Neutrophil (primary cell): ENCODE measurements at regions not wholly inside any gene's neighbourhood (a gene's known extent, or its start where the extent isn't known, plus 50 kb on each side); places are given as distances from the start of the nearest gene placed in this dataset.

Source experiments
- H3K27ac ChIP-seq: fragments of 200-600 bp; sonication (generic); 2 replicates; pipeline ENCODE4 v1.5.1; 2016; ENCODE audit warnings: mild to moderate bottlenecking, moderate library complexity
- H3K27me3 ChIP-seq: fragments of 200-600 bp; sonication (generic); 2 replicates; pipeline ENCODE4 v1.6.0; 2016; ENCODE audit warnings: mild to moderate bottlenecking
- H3K36me3 ChIP-seq: fragments of 200-600 bp; sonication (generic); 2 replicates; pipeline ENCODE4 v1.5.1; 2017
- H3K4me1 ChIP-seq, 2 experiments: fragments of 200-600 bp in 1 of 2; sonication (generic) in 1 of 2; 1 replicate in 1 of 2; 2 replicates in 1 of 2; pipeline versions ENCODE4 v1.5.1 to v1.6.1; 2013 to 2016; ENCODE audit warnings: low read depth in 1 of 2, low read length in 1 of 2, mild to moderate bottlenecking in 1 of 2, moderate library complexity in 1 of 2; ENCODE audit not compliant: control insufficient read depth in 1 of 2, insufficient read depth in 1 of 2
- H3K4me3 ChIP-seq, 2 experiments: fragments of 200-600 bp in 1 of 2; sonication (generic) in 1 of 2; 1 replicate in 1 of 2; 2 replicates in 1 of 2; pipeline ENCODE4 v1.5.1; 2013 to 2016; ENCODE audit warnings: low read depth in 1 of 2, low read length in 1 of 2, mild to moderate bottlenecking in 1 of 2, moderate library complexity in 1 of 2
- H3K9me3 ChIP-seq: fragments of 200-600 bp; sonication (generic); 2 replicates; pipeline ENCODE4 v1.5.1; 2016
- CTCF ChIP-seq: fragments of 200-600 bp; sonication (generic); IDR thresholded peaks from 2 replicates; pipeline ENCODE4 v1.5.1; 2016; ENCODE audit warnings: antibody characterized with exemption

GRCh38 chr6:14622085-14622484, 504.5 kb downstream of the CD83 start:
- Histone ChIP-seq H3K4me3 (no peak overlapping the region), H3K27ac (no peak overlapping the region), H3K36me3 (no peaks in the 10 kb centered on the region), H3K9me3 (no peaks in the 10 kb centered on the region), H3K27me3 (no peaks in the 10 kb centered on the region), H3K4me1 (peaks cover 14 to 15% of the 10 kb centered on the region in 2 experiments)
- TF ChIP-seq CTCF, result no peak

- Histone ChIP-seq H3K4me1 (peaks cover 14 to 15% of the 10 kb centered on the region in 2 experiments), H3K27me3 (no peaks in the 10 kb centered on the region), H3K36me3 (no peaks in the 10 kb centered on the region), H3K27ac (no peak overlapping the region), H3K4me3 (no peak overlapping the region), H3K9me3 (no peaks in the 10 kb centered on the region)
- TF ChIP-seq CTCF, result no peak
Measured at GRCh38 chr6:14622909-14623505, 505.4 kb downstream of the CD83 start.

GRCh38 chr6:14625173-14625895, 507.8 kb downstream of the CD83 start:
- Histone ChIP-seq H3K4me1 (peaks cover 14 to 15% of the 10 kb centered on the region in 2 experiments), H3K9me3 (no peaks in the 10 kb centered on the region), H3K27ac (no peak overlapping the region), H3K4me3 (no peak overlapping the region), H3K27me3 (no peaks in the 10 kb centered on the region), H3K36me3 (no peaks in the 10 kb centered on the region)
- TF ChIP-seq CTCF, result no peak

- no peak for TF ChIP-seq CTCF
- no peaks in the 10 kb centered on the region for H3K9me3 ChIP-seq
- no peak overlapping the region for H3K4me3 ChIP-seq
- H3K36me3 ChIP-seq, result no peaks in the 10 kb centered on the region
- H3K27me3 ChIP-seq, result no peaks in the 10 kb centered on the region
- H3K27ac ChIP-seq, result no peak overlapping the region
- peaks cover 8% of the 10 kb centered on the region in 2 experiments for H3K4me1 ChIP-seq
Measured at GRCh38 chr6:14626556-14626955, 509.0 kb downstream of the CD83 start.

GRCh38 chr6:14630016-14630415, 512.4 kb downstream of the CD83 start:
- Histone ChIP-seq H3K27ac (no peak overlapping the region), H3K4me1 (peaks cover 3 to 6% of the 10 kb centered on the region in 2 experiments), H3K27me3 (no peaks in the 10 kb centered on the region), H3K4me3 (no peak overlapping the region), H3K36me3 (no peaks in the 10 kb centered on the region), H3K9me3 (no peaks in the 10 kb centered on the region)
- TF ChIP-seq CTCF, result no peak
